HEK293 (cell line): ENCODE measurements at regions not wholly inside any gene's neighbourhood (a gene's known extent, or its start where the extent isn't known, plus 50 kb on each side); places are given as distances from the start of the nearest gene placed in this dataset.

Source experiments
- ZBTB7A ChIP-seq: fragments of 450-650 bp; formaldehyde crosslinking; IDR thresholded peaks from 2 replicates; pipeline ENCODE4 v1.5.1; 2016; ENCODE audit warnings: low read depth, missing biosample characterization, missing genetic modification characterization
- ZNF292 ChIP-seq: fragments of 450-650 bp; formaldehyde crosslinking; IDR thresholded peaks from 2 replicates; pipeline ENCODE4 v1.5.1; 2016; ENCODE audit warnings: low read depth, missing biosample characterization, missing genetic modification characterization, borderline replicate concordance
- ZNF521 ChIP-seq: fragments of 450-650 bp; formaldehyde crosslinking; IDR thresholded peaks from 2 replicates; pipeline ENCODE4 v1.5.1; 2017; ENCODE audit warnings: missing biosample characterization, mild to moderate bottlenecking, missing genetic modification characterization
- ZSCAN30 ChIP-seq: fragments of 450-650 bp; IDR thresholded peaks from 2 replicates; pipeline ENCODE4 v1.5.1; 2018; ENCODE audit warnings: missing biosample characterization, mild to moderate bottlenecking, missing genetic modification characterization, moderate library complexity
- TF ChIP-seq, protein P1 (sequence below): fragments of 450-650 bp; formaldehyde crosslinking; IDR thresholded peaks from 2 replicates; pipeline ENCODE4 v1.5.1; 2016; ENCODE audit warnings: missing biosample characterization, missing genetic modification characterization
- TF ChIP-seq, protein P2 (sequence below): fragments of 450-650 bp; formaldehyde crosslinking; IDR thresholded peaks from 2 replicates; pipeline ENCODE4 v1.5.1; 2016; ENCODE audit warnings: missing biosample characterization, missing genetic modification characterization

DNA sequence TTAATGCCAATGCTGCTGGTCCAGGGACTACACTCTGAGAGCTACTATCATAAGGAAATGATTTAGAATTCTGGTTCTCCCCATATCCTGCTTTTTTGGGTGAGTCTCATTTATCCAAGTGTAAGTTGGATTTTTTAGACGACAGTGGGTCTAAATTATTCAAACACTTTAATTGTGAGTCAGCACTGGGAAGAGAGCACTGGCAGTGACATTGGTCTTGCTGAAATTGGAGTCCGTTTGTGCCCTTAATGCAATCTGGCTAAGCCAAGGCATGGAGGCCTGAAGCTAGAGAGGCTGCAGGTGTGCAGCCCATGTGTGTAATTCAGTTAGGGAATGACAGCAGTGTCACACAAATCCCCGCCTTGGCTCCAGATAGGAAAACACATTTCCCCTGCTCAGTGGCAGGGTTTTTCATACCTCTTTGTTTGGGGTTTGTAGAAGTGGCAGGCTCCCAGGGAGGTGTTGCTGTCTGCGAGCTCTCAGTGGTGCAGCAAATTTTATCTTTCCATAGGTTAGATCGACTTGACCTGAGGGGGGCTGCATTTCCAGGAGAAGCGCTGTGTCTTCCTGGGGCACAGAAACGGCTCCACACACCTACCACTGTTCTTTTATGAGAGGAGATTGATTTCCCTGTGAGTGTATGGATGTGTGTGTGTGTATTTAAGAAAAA, 197.7 kb downstream of the CD47 start:
- no peak for TF ChIP-seq ZSCAN30 (tag by site-specific recombination)
- TF ChIP-seq, protein P1, sequence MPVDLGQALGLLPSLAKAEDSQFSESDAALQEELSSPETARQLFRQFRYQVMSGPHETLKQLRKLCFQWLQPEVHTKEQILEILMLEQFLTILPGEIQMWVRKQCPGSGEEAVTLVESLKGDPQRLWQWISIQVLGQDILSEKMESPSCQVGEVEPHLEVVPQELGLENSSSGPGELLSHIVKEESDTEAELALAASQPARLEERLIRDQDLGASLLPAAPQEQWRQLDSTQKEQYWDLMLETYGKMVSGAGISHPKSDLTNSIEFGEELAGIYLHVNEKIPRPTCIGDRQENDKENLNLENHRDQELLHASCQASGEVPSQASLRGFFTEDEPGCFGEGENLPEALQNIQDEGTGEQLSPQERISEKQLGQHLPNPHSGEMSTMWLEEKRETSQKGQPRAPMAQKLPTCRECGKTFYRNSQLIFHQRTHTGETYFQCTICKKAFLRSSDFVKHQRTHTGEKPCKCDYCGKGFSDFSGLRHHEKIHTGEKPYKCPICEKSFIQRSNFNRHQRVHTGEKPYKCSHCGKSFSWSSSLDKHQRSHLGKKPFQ (tag by site-specific recombination) = no peak
- no peak for TF ChIP-seq ZBTB7A (tag by site-specific recombination)
- TF ChIP-seq ZNF521 = no peak
- TF ChIP-seq, protein P2, sequence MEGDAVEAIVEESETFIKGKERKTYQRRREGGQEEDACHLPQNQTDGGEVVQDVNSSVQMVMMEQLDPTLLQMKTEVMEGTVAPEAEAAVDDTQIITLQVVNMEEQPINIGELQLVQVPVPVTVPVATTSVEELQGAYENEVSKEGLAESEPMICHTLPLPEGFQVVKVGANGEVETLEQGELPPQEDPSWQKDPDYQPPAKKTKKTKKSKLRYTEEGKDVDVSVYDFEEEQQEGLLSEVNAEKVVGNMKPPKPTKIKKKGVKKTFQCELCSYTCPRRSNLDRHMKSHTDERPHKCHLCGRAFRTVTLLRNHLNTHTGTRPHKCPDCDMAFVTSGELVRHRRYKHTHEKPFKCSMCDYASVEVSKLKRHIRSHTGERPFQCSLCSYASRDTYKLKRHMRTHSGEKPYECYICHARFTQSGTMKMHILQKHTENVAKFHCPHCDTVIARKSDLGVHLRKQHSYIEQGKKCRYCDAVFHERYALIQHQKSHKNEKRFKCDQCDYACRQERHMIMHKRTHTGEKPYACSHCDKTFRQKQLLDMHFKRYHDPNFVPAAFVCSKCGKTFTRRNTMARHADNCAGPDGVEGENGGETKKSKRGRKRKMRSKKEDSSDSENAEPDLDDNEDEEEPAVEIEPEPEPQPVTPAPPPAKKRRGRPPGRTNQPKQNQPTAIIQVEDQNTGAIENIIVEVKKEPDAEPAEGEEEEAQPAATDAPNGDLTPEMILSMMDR (tag by site-specific recombination) = no peak
- TF ChIP-seq ZNF292 (tag by site-specific recombination) = no peak
